ENCODE measurements at regions not wholly inside any gene's neighbourhood (a gene's known extent, or its start where the extent isn't known, plus 50 kb on each side); places are given as distances from the start of the nearest gene placed in this dataset.

GRCh38 chr9:90459321-90459720 is 183.3 kb downstream of the DIRAS2 start:
- H3K4me3 Mint-ChIP-seq (ENCODE audit: unreplicated experiment) = no peak overlapping the region
- POLR2A ChIA-PET = no interaction called here
- intact Hi-C loops (cut with micrococcal nuclease; ENCODE audit: unreplicated experiment) = no loop called here
- H3K4me1 Mint-ChIP-seq (ENCODE audit: low read depth, unreplicated experiment) = peaks cover 7% of the 10 kb centered on the region
- no TSS peak for BruUV-seq (replicated peaks)
- Histone ChIP-seq H3K4me1 (no peaks in the 10 kb centered on the region), H3K4me3 (ENCODE audit: low read depth, low read length) (no peak overlapping the region), H3K27me3 (replicated peaks; ENCODE audit: control insufficient read depth, insufficient read depth, low read length) (no peaks in the 10 kb centered on the region), H3K9me3 (no peaks in the 10 kb centered on the region), H3K36me3 (ENCODE audit: control insufficient read depth, insufficient read depth, low read length) (no peaks in the 10 kb centered on the region)
- CTCF ChIA-PET = interaction anchor here (1.3 kb wide), 1 partner anchor 88 kb away, joined by 5 read pairs; no protein-coding TSS in a partner anchor
- H3K27me3 Mint-ChIP-seq (ENCODE audit: insufficient read depth, unreplicated experiment) = no peaks in the 10 kb centered on the region
- no peaks in the 10 kb centered on the region for H3K9me3 Mint-ChIP-seq (ENCODE audit: unreplicated experiment)
- no peak overlapping the region for H3K27ac Mint-ChIP-seq (ENCODE audit: unreplicated experiment)
- DNase-seq = no peak
- H3K36me3 Mint-ChIP-seq (ENCODE audit: insufficient read depth, unreplicated experiment) = no peaks in the 10 kb centered on the region
- TF ChIP-seq CTCF (IDR thresholded peaks at IDR 0.05; ENCODE audit: insufficient read depth in 1 of 2, low read depth in 1 of 2, low read length in 1 of 2, severe bottlenecking in 1 of 2, unreplicated experiment in 1 of 2) = no peak

- CTCF ChIA-PET = no interaction called here
- no TSS peak for BruUV-seq (replicated peaks)
- Histone ChIP-seq H3K4me3 (ENCODE audit: low read depth, low read length) (no peak overlapping the region), H3K27me3 (replicated peaks; ENCODE audit: control insufficient read depth, insufficient read depth, low read length) (no peaks in the 10 kb centered on the region), H3K4me1 (no peaks in the 10 kb centered on the region), H3K36me3 (ENCODE audit: control insufficient read depth, insufficient read depth, low read length) (no peaks in the 10 kb centered on the region), H3K9me3 (no peaks in the 10 kb centered on the region)
- intact Hi-C loops (cut with micrococcal nuclease; ENCODE audit: unreplicated experiment) = no loop called here
- Mint-ChIP-seq H3K4me1 (ENCODE audit: low read depth, unreplicated experiment) (peaks cover 7% of the 10 kb centered on the region), H3K36me3 (ENCODE audit: insufficient read depth, unreplicated experiment) (no peaks in the 10 kb centered on the region), H3K4me3 (ENCODE audit: unreplicated experiment) (no peak overlapping the region), H3K27ac (ENCODE audit: unreplicated experiment) (no peak overlapping the region), H3K9me3 (ENCODE audit: unreplicated experiment) (no peaks in the 10 kb centered on the region), H3K27me3 (ENCODE audit: insufficient read depth, unreplicated experiment) (no peaks in the 10 kb centered on the region)
- POLR2A ChIA-PET = no interaction called here
- DNase-seq = peak; percentile 13 to 72
- no peak for TF ChIP-seq CTCF (IDR thresholded peaks at IDR 0.05; ENCODE audit: insufficient read depth in 1 of 2, low read depth in 1 of 2, low read length in 1 of 2, severe bottlenecking in 1 of 2, unreplicated experiment in 1 of 2)
These were observed 182.4 kb downstream of the DIRAS2 start for GRCh38 chr9:90460220-90460619.

GRCh38 chr9:90464978-90465377 is 177.6 kb downstream of the DIRAS2 start:
- Mint-ChIP-seq H3K27ac (ENCODE audit: unreplicated experiment) (no peak overlapping the region), H3K36me3 (ENCODE audit: insufficient read depth, unreplicated experiment) (no peaks in the 10 kb centered on the region), H3K4me1 (ENCODE audit: low read depth, unreplicated experiment) (no peaks in the 10 kb centered on the region), H3K9me3 (ENCODE audit: unreplicated experiment) (no peaks in the 10 kb centered on the region), H3K4me3 (ENCODE audit: unreplicated experiment) (no peak overlapping the region), H3K27me3 (ENCODE audit: insufficient read depth, unreplicated experiment) (no peaks in the 10 kb centered on the region)
- TF ChIP-seq CTCF (IDR thresholded peaks at IDR 0.05; ENCODE audit: insufficient read depth in 1 of 2, low read depth in 1 of 2, low read length in 1 of 2, severe bottlenecking in 1 of 2, unreplicated experiment in 1 of 2) = no peak
- Histone ChIP-seq H3K4me3 (ENCODE audit: low read depth, low read length) (no peak overlapping the region), H3K4me1 (no peaks in the 10 kb centered on the region), H3K9me3 (no peaks in the 10 kb centered on the region), H3K36me3 (ENCODE audit: control insufficient read depth, insufficient read depth, low read length) (no peaks in the 10 kb centered on the region), H3K27me3 (replicated peaks; ENCODE audit: control insufficient read depth, insufficient read depth, low read length) (no peaks in the 10 kb centered on the region)
- ChIA-PET POLR2A (no interaction called here), CTCF (no interaction called here)
- BruUV-seq (replicated peaks) = no TSS peak
- intact Hi-C loops (cut with micrococcal nuclease; ENCODE audit: unreplicated experiment) = no loop called here
- DNase-seq = no peak

Measured in Caco-2 (cell line).